A673 (cell line): ENCODE measurements at regions not wholly inside any gene's neighbourhood (a gene's known extent, or its start where the extent isn't known, plus 50 kb on each side); places are given as distances from the start of the nearest gene placed in this dataset.
"Not testable (repeated sequence)": the region's sequence is repeated elsewhere in the genome, so short reads cannot be mapped to it uniquely, and the experiment has no call there.

ENCODE experiments used
- BruUV-seq: library from RNA; stranded (reverse); fragments of 400-500 nt; replicated peaks from 2 replicates; lab custom pipeline; 2021; lab: Mats Ljungman, UMichigan
- CTCF ChIA-PET: fragments of 300-600 bp; sonication (Branson Sonifier 250); formaldehyde crosslinking; loops from one replicate; lab custom pipeline; 2022; ENCODE audit warnings: antibody characterized with exemption; lab: Charles Lee
- POLR2A ChIA-PET: fragments of 300-600 bp; sonication (Branson Sonifier 250); formaldehyde crosslinking; loops from one replicate; lab custom pipeline; 2022; ENCODE audit warnings: antibody characterized with exemption; ENCODE audit not compliant: low non-redundant PET; lab: Charles Lee
- DNase-seq: peaks from one replicate; pipeline ENCODE4 v3.0.0-alpha.2; 2015; ENCODE audit warnings: low spot score
- H3K27ac ChIP-seq: fragments of 200-600 bp; sonication (generic); 2 replicates; pipeline ENCODE4 v1.5.1; 2016; ENCODE audit warnings: mixed run types, low read depth, mild to moderate bottlenecking, mixed read lengths, antibody characterized with exemption, low read length; ENCODE audit not compliant: poor library complexity, severe bottlenecking
- H3K27me3 ChIP-seq: fragments of 200-600 bp; sonication (generic); replicated peaks from 2 replicates; pipeline ENCODE4 v1.6.1; 2017; ENCODE audit warnings: mixed run types, low read depth, mild to moderate bottlenecking, mixed read lengths, antibody characterized with exemption, low read length; ENCODE audit not compliant: insufficient read depth, poor library complexity
- H3K36me3 ChIP-seq: fragments of 200-600 bp; sonication (generic); 2 replicates; pipeline ENCODE4 v1.6.1; 2016; ENCODE audit warnings: mixed run types, mild to moderate bottlenecking, mixed read lengths, antibody characterized with exemption, low read length; ENCODE audit not compliant: insufficient read depth, poor library complexity, severe bottlenecking
- H3K4me1 ChIP-seq: fragments of 200-600 bp; sonication (generic); 2 replicates; pipeline ENCODE4 v1.6.1; 2017; ENCODE audit warnings: mixed run types, mild to moderate bottlenecking, mixed read lengths, antibody characterized with exemption, low read length; ENCODE audit not compliant: insufficient read depth, poor library complexity, severe bottlenecking
- H3K4me3 ChIP-seq: fragments of 200-600 bp; sonication (generic); 2 replicates; pipeline ENCODE4 v1.5.1; 2016; ENCODE audit warnings: low read depth, mixed run types, mild to moderate bottlenecking, mixed read lengths, low read length; ENCODE audit not compliant: poor library complexity, severe bottlenecking
- H3K9me3 ChIP-seq: fragments of 200-600 bp; sonication (generic); 2 replicates; pipeline ENCODE4 v1.6.1; 2016; ENCODE audit warnings: mixed run types, low read depth, mild to moderate bottlenecking, mixed read lengths, antibody characterized with exemption, low read length; ENCODE audit not compliant: poor library complexity, severe bottlenecking
- EZH2 ChIP-seq: fragments of 200-600 bp; sonication (generic); IDR thresholded peaks from 2 replicates; pipeline ENCODE4 v1.6.1; 2017; ENCODE audit warnings: borderline replicate concordance, low read depth, mild to moderate bottlenecking, mixed read lengths, antibody characterized with exemption, low read length; ENCODE audit not compliant: poor library complexity, severe bottlenecking
- intact Hi-C: fragments of 100-400 bp; cut with micrococcal nuclease; formaldehyde crosslinking; loops from one replicate; pipeline ENCODE4 v1.10.0; 2022; ENCODE audit not compliant: unreplicated experiment
- TF ChIP-seq, protein P1 (sequence below): fragments of 300-800, 200-600 bp; sonication (generic); conservative IDR thresholded peaks from 2 replicates; pipeline ENCODE4 v1.5.1; 2017; ENCODE audit warnings: low read depth, mild to moderate bottlenecking, antibody characterized with exemption, low read length, moderate library complexity, mixed read lengths

DNA sequence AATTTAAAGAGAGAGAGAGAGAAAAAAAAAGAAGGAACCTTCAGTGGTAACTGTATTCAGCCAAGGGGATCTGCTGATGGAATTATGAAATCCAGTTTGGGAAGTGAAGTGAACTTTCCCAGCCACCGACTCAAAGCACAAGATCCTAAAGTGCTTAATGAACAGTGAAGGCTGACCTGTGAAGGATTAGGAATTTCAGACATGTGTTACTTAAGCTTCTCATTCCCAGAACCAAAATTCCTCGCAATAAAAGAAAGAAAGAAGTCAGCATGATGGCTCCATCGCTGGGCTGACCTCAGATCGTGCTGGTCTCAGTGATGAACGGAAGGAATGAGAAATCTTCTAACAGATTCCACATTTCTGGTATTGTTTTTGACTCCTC lies 135.2 kb downstream of the ARSF start:
- POLR2A ChIA-PET, result no interaction called here
- H3K27ac ChIP-seq, result no peak overlapping the region
- CTCF ChIA-PET, result no interaction called here
- no peaks in the 10 kb centered on the region for H3K4me1 ChIP-seq
- H3K9me3 ChIP-seq, result no peaks in the 10 kb centered on the region
- BruUV-seq, result no TSS peak
- no peaks in the 10 kb centered on the region for H3K36me3 ChIP-seq
- H3K4me3 ChIP-seq, result no peak overlapping the region
- peaks cover 47% of the 10 kb centered on the region for H3K27me3 ChIP-seq
- intact Hi-C loops, result no loop called here
- TF ChIP-seq, protein P1, sequence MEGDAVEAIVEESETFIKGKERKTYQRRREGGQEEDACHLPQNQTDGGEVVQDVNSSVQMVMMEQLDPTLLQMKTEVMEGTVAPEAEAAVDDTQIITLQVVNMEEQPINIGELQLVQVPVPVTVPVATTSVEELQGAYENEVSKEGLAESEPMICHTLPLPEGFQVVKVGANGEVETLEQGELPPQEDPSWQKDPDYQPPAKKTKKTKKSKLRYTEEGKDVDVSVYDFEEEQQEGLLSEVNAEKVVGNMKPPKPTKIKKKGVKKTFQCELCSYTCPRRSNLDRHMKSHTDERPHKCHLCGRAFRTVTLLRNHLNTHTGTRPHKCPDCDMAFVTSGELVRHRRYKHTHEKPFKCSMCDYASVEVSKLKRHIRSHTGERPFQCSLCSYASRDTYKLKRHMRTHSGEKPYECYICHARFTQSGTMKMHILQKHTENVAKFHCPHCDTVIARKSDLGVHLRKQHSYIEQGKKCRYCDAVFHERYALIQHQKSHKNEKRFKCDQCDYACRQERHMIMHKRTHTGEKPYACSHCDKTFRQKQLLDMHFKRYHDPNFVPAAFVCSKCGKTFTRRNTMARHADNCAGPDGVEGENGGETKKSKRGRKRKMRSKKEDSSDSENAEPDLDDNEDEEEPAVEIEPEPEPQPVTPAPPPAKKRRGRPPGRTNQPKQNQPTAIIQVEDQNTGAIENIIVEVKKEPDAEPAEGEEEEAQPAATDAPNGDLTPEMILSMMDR, result no peak
- no peak for TF ChIP-seq EZH2
- DNase-seq, result no peak

DNA sequence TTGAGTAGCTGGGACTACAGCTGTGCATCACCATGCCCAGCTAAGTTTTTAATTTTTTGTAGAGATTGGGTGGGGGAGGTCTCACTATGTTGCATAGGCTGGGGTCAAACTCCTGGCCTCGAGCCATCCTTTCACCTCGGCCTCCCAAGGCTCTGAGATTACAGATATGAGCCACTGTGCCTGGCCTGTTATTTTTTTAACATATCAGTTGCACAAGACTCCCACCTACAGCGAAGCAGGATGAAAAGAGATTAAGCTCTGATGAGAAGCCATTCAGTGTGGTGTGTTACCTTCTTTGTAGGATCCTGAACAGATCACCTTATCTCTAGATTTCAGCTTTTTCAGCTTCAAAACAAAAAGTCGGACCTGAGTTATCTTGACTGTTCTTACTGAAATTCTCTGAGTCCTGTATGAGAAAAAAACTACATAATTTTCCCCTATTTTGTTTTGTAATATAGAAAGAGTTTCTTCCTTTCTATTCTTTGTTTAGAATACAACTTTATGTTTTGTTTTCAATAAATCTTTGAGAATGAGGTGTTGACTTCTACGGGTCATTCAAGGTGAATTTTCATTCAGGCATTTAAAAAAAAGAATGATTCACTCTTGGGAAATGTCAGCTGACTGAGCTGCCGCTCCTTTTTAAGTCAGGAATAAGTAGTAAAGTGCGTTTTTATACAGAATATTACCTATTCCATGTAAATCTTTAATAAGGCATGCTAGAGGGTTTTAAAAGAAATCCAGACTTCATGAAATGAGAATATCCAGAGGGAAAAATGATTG lies 134.6 kb downstream of the ARSF start:
- intact Hi-C loops, result no loop called here
- H3K27ac ChIP-seq, result no peak overlapping the region
- DNase-seq, result no peak
- no TSS peak for BruUV-seq
- H3K9me3 ChIP-seq, result no peaks in the 10 kb centered on the region
- H3K27me3 ChIP-seq, result peaks cover 47% of the 10 kb centered on the region
- TF ChIP-seq EZH2, result no peak
- TF ChIP-seq, protein P1, result no peak
- no peak overlapping the region for H3K4me3 ChIP-seq
- H3K36me3 ChIP-seq, result no peaks in the 10 kb centered on the region
- POLR2A ChIA-PET, result no interaction called here
- CTCF ChIA-PET, result no interaction called here
- no peaks in the 10 kb centered on the region for H3K4me1 ChIP-seq

DNA sequence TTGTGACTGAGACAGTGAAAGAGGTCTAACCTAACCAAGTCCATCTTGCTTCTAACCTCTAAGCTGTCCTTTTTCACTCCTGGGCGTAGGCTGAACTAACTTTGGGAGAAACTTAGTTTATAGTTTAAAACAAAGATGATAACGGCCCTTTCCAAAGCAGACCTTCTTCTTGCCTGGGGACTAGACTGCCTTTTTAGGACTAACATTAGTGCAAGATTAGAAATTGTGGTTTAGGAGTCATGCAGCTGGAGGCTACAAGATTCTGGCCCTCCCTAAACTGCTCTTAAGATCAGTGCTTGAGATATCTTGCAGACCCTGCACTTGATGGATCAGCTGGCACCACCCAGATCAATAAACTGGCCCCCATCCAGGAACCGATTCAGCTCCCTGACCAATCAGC lies 130.9 kb downstream of the ARSF start:
- BruUV-seq, DNase-seq, intact Hi-C loops, H3K9me3 ChIP-seq, H3K27ac ChIP-seq, H3K4me1 ChIP-seq, H3K4me3 ChIP-seq, POLR2A ChIA-PET, H3K36me3 ChIP-seq, CTCF ChIA-PET: not testable (repeated sequence)
- H3K27me3 ChIP-seq, result peaks cover 32% of the 10 kb centered on the region

DNA sequence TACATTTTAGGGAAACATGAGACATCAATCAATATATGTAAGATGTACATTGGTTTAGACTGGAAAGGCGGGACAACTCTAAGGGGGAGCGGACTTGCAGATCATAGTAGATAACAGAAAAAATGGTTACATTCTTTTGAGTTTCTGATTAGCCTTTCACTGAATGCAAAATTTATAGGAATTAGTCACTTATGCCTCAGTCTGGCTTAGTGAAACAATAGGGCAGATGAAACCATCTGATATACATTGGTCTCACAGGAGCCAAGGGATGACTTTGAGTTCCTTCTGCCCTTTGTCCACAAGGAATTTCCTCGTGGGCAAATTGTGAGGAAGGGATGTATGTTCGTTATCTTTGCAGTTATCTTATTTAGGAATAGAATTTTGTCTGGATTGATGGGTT lies 128.2 kb downstream of the ARSF start:
- Histone ChIP-seq H3K27ac (no peak overlapping the region), H3K27me3 (peaks cover 23% of the 10 kb centered on the region), H3K9me3 (no peaks in the 10 kb centered on the region), H3K36me3 (no peaks in the 10 kb centered on the region), H3K4me3 (no peak overlapping the region), H3K4me1 (no peaks in the 10 kb centered on the region)
- no peak for TF ChIP-seq EZH2
- TF ChIP-seq, protein P1, result no peak
- ChIA-PET CTCF (no interaction called here), POLR2A (no interaction called here)
- intact Hi-C loops, result loop anchor here (10.0 kb wide), 1 partner anchor 55 kb away; no protein-coding TSS in a partner anchor
- DNase-seq, result no peak
- BruUV-seq, result no TSS peak
